ENCODE measurements at regions not wholly inside any gene's neighbourhood (a gene's known extent, or its start where the extent isn't known, plus 50 kb on each side); places are given as distances from the start of the nearest gene placed in this dataset.

GRCh38 chr2:181356526-181357130, 100.6 kb upstream of the ITGA4 start:
- TF ChIP-seq CTCF (IDR thresholded peaks at IDR 0.05; ENCODE audit: insufficient read depth, low read depth, low read length), result no peak
- no peak for TF ChIP-seq EZH2 (IDR thresholded peaks at IDR 0.05; ENCODE audit: insufficient read depth, low read length)
- no peak for FAIRE-seq
- no peaks in the 10 kb centered on the region for H3K36me3 Mint-ChIP-seq (ENCODE audit: low read depth, unreplicated experiment)
- H3K9ac ChIP-seq (ENCODE audit: low read length), result no peak overlapping the region
- H3K27ac ChIP-seq (ENCODE audit: low read depth, low read length), result no peak overlapping the region
- no peak overlapping the region for H3K4me2 ChIP-seq (ENCODE audit: low read length)
- no peak overlapping the region for H3K27ac Mint-ChIP-seq (ENCODE audit: unreplicated experiment)
- no peaks in the 10 kb centered on the region for H4K20me1 ChIP-seq (ENCODE audit: insufficient read depth, low read length)
- peak; percentile 19 for DNase-seq (ENCODE audit: low read depth)
- H3K4me1 ChIP-seq (ENCODE audit: insufficient read depth, low read length), result peaks cover 7% of the 10 kb centered on the region
- no peak overlapping the region for H2AFZ ChIP-seq (ENCODE audit: low read depth, low read length)
- no peaks in the 10 kb centered on the region for H3K27me3 ChIP-seq (ENCODE audit: insufficient read depth, low read length)
- H3K9me3 Mint-ChIP-seq (ENCODE audit: unreplicated experiment), result no peaks in the 10 kb centered on the region
- no peaks in the 10 kb centered on the region for H3K36me3 ChIP-seq (ENCODE audit: insufficient read depth, low read length)
- H3K4me3 Mint-ChIP-seq (ENCODE audit: unreplicated experiment), result no peak overlapping the region
- H3K4me1 Mint-ChIP-seq (ENCODE audit: low read depth, unreplicated experiment), result peaks cover 14% of the 10 kb centered on the region
- H3K27me3 Mint-ChIP-seq (ENCODE audit: low read depth, unreplicated experiment), result no peaks in the 10 kb centered on the region
- no peaks in the 10 kb centered on the region for H3K79me2 ChIP-seq (ENCODE audit: insufficient read depth, low read length)
- no peak overlapping the region for H3K4me3 ChIP-seq (ENCODE audit: insufficient read depth, low read depth, low read length)
- H3K9me3 ChIP-seq (ENCODE audit: insufficient read depth, low read depth, low read length), result no peaks in the 10 kb centered on the region

GRCh38 chr2:181357979-181358378, 99.2 kb upstream of the ITGA4 start:
- H3K27ac Mint-ChIP-seq (ENCODE audit: unreplicated experiment), result no peak overlapping the region
- Histone ChIP-seq H3K4me1 (ENCODE audit: insufficient read depth, low read length) (peaks cover 7% of the 10 kb centered on the region), H3K4me2 (ENCODE audit: low read length) (no peak overlapping the region), H3K9ac (ENCODE audit: low read length) (no peak overlapping the region), H3K27ac (ENCODE audit: low read depth, low read length) (no peak overlapping the region), H4K20me1 (ENCODE audit: insufficient read depth, low read length) (no peaks in the 10 kb centered on the region), H2AFZ (ENCODE audit: low read depth, low read length) (no peak overlapping the region), H3K4me3 (ENCODE audit: insufficient read depth, low read depth, low read length) (no peak overlapping the region), H3K36me3 (ENCODE audit: insufficient read depth, low read length) (no peaks in the 10 kb centered on the region), H3K79me2 (ENCODE audit: insufficient read depth, low read length) (no peaks in the 10 kb centered on the region), H3K9me3 (ENCODE audit: insufficient read depth, low read depth, low read length) (no peaks in the 10 kb centered on the region), H3K27me3 (ENCODE audit: insufficient read depth, low read length) (no peaks in the 10 kb centered on the region)
- H3K4me3 Mint-ChIP-seq (ENCODE audit: unreplicated experiment), result no peak overlapping the region
- no peaks in the 10 kb centered on the region for H3K9me3 Mint-ChIP-seq (ENCODE audit: unreplicated experiment)
- H3K4me1 Mint-ChIP-seq (ENCODE audit: low read depth, unreplicated experiment), result peaks cover 14% of the 10 kb centered on the region
- H3K27me3 Mint-ChIP-seq (ENCODE audit: low read depth, unreplicated experiment), result no peaks in the 10 kb centered on the region
- DNase-seq (ENCODE audit: low read depth) (no peak), FAIRE-seq (no peak)
- H3K36me3 Mint-ChIP-seq (ENCODE audit: low read depth, unreplicated experiment), result no peaks in the 10 kb centered on the region
- TF ChIP-seq CTCF (IDR thresholded peaks at IDR 0.05; ENCODE audit: insufficient read depth, low read depth, low read length) (no peak), EZH2 (IDR thresholded peaks at IDR 0.05; ENCODE audit: insufficient read depth, low read length) (no peak)

GRCh38 chr2:181362561-181362960, 94.6 kb upstream of the ITGA4 start:
- no peaks in the 10 kb centered on the region for H3K4me1 ChIP-seq (ENCODE audit: insufficient read depth, low read length)
- Mint-ChIP-seq H3K4me1 (ENCODE audit: low read depth, unreplicated experiment) (peaks cover 8% of the 10 kb centered on the region), H3K27ac (ENCODE audit: unreplicated experiment) (no peak overlapping the region), H3K9me3 (ENCODE audit: unreplicated experiment) (no peaks in the 10 kb centered on the region), H3K27me3 (ENCODE audit: low read depth, unreplicated experiment) (no peaks in the 10 kb centered on the region), H3K4me3 (ENCODE audit: unreplicated experiment) (no peak overlapping the region), H3K36me3 (ENCODE audit: low read depth, unreplicated experiment) (no peaks in the 10 kb centered on the region)
- H3K4me3 ChIP-seq (ENCODE audit: insufficient read depth, low read depth, low read length), result no peak overlapping the region
- H3K4me2 ChIP-seq (ENCODE audit: low read length), result no peak overlapping the region
- no peak overlapping the region for H2AFZ ChIP-seq (ENCODE audit: low read depth, low read length)
- FAIRE-seq, result no peak
- H3K36me3 ChIP-seq (ENCODE audit: insufficient read depth, low read length), result no peaks in the 10 kb centered on the region
- H3K9ac ChIP-seq (ENCODE audit: low read length), result no peak overlapping the region
- no peak for DNase-seq (ENCODE audit: low read depth)
- no peaks in the 10 kb centered on the region for H3K9me3 ChIP-seq (ENCODE audit: insufficient read depth, low read depth, low read length)
- no peak for TF ChIP-seq CTCF (IDR thresholded peaks at IDR 0.05; ENCODE audit: insufficient read depth, low read depth, low read length)
- TF ChIP-seq EZH2 (IDR thresholded peaks at IDR 0.05; ENCODE audit: insufficient read depth, low read length), result no peak
- H3K27ac ChIP-seq (ENCODE audit: low read depth, low read length), result no peak overlapping the region
- no peaks in the 10 kb centered on the region for H3K27me3 ChIP-seq (ENCODE audit: insufficient read depth, low read length)
- no peaks in the 10 kb centered on the region for H4K20me1 ChIP-seq (ENCODE audit: insufficient read depth, low read length)
- H3K79me2 ChIP-seq (ENCODE audit: insufficient read depth, low read length), result no peaks in the 10 kb centered on the region

All from astrocyte (in vitro differentiated cells and primary cell).